K562 (cell line): ENCODE measurements at regions not wholly inside any gene's neighbourhood (a gene's known extent, or its start where the extent isn't known, plus 50 kb on each side); places are given as distances from the start of the nearest gene placed in this dataset.
A peak's percentile ranks its signal among the peaks of the same experiment; 100 is the strongest.

Experiments
- BCL6 ChIP-seq: fragments of 250-450 bp; sonication (Bioruptor Pico); IDR thresholded peaks from 2 replicates; pipeline ENCODE4 v1.4.0; 2020
- C11orf30 ChIP-seq: fragments of 450-650 bp; IDR thresholded peaks from 2 replicates; pipeline ENCODE4 v1.6.1; 2016; ENCODE audit warnings: low read depth, mild to moderate bottlenecking
- ERF ChIP-seq: fragments of 450-650 bp; formaldehyde crosslinking; IDR thresholded peaks from 2 replicates; pipeline ENCODE4 v1.4.0; 2020; ENCODE audit warnings: mild to moderate bottlenecking, mixed read lengths
- HNRNPLL ChIP-seq: fragments of 200-400 bp; formaldehyde crosslinking; IDR thresholded peaks from 2 replicates; pipeline ENCODE4 v1.6.1; 2017; ENCODE audit warnings: low read length, low read depth, mild to moderate bottlenecking; ENCODE audit not compliant: poor library complexity, severe bottlenecking
- ZEB2 ChIP-seq: fragments of 450-650 bp; IDR thresholded peaks from 2 replicates; pipeline ENCODE4 v1.6.1; 2016
- ZKSCAN1 ChIP-seq: fragments of 150-350 bp; IDR thresholded peaks from 2 replicates; pipeline ENCODE4 v1.6.1; 2016; ENCODE audit warnings: low read depth, low read length
- ZNF407 ChIP-seq: fragments of 450-650 bp; IDR thresholded peaks from 2 replicates; pipeline ENCODE4 v1.6.1; 2016; ENCODE audit warnings: low read depth

- TF ChIP-seq ZKSCAN1, result no peak
- no peak for TF ChIP-seq ZEB2
- TF ChIP-seq ZNF407, result no peak
- no peak for TF ChIP-seq ERF (CRISPR knock-in tag)
- TF ChIP-seq HNRNPLL, result no peak
- no peak for TF ChIP-seq BCL6 (CRISPR knock-in tag)
- 0 out of 2 replicates have a peak, but pooled peaks have one; percentile 29 for TF ChIP-seq C11orf30
Observed at GRCh38 chr7:68020102-68020501, 1023.5 kb downstream of the TYW1 start (continued).
